Activated B cell treated with CpG ODN at 0.5 μM for 24 hours (primary cell): ENCODE measurements at regions not wholly inside any gene's neighbourhood (a gene's known extent, or its start where the extent isn't known, plus 50 kb on each side); places are given as distances from the start of the nearest gene placed in this dataset.
"Not testable (repeated sequence)": the region's sequence is repeated elsewhere in the genome, so short reads cannot be mapped to it uniquely, and the experiment has no call there.

ENCODE experiments used
- ATAC-seq: fragments of 200-7000 bp; cut with Tn5 transposase; one replicate; pipeline ENCODE4 v1.10.0; 2021; ENCODE audit warnings: low read depth, mild to moderate bottlenecking, moderate library complexity
- CTCF ChIA-PET: fragments of 350-600 bp; sonication (Branson Sonifier 250); formaldehyde crosslinking; loops from one replicate; lab custom pipeline; 2021; ENCODE audit warnings: antibody characterized with exemption; lab: Charles Lee
- POLR2A ChIA-PET: fragments of 350-600 bp; sonication (Branson Sonifier 250); formaldehyde crosslinking; loops from one replicate; lab custom pipeline; 2021; ENCODE audit warnings: antibody characterized with exemption; lab: Charles Lee
- DNase-seq: peaks from one replicate; pipeline ENCODE4 v3.0.0; 2022
- H3K27ac Mint-ChIP-seq: one replicate; pipeline ENCODE4 v1.8.0; 2020; ENCODE audit warnings: mixed read lengths
- H3K27me3 Mint-ChIP-seq: one replicate; pipeline ENCODE4 v1.8.0; 2021; ENCODE audit warnings: mixed read lengths
- H3K36me3 Mint-ChIP-seq: one replicate; pipeline ENCODE4 v1.8.0; 2021; ENCODE audit warnings: low read depth, mixed read lengths
- H3K4me1 Mint-ChIP-seq: one replicate; pipeline ENCODE4 v1.8.0; 2021; ENCODE audit warnings: mixed read lengths
- H3K4me3 Mint-ChIP-seq: one replicate; pipeline ENCODE4 v1.8.0; 2020; ENCODE audit warnings: mild to moderate bottlenecking, mixed read lengths
- H3K9me3 Mint-ChIP-seq: one replicate; pipeline ENCODE4 v1.8.0; 2020; ENCODE audit warnings: mixed read lengths
- intact Hi-C: fragments of 100-400 bp; cut with micrococcal nuclease; formaldehyde crosslinking; loops from one replicate; pipeline ENCODE4 v1.15.1; 2024
- TF ChIP-seq, protein P1 (sequence below): fragments of 200-600 bp; IDR thresholded peaks from one replicate; pipeline ENCODE4 v1.8.0; 2022; ENCODE audit warnings: antibody characterized with exemption, mild to moderate bottlenecking

DNA sequence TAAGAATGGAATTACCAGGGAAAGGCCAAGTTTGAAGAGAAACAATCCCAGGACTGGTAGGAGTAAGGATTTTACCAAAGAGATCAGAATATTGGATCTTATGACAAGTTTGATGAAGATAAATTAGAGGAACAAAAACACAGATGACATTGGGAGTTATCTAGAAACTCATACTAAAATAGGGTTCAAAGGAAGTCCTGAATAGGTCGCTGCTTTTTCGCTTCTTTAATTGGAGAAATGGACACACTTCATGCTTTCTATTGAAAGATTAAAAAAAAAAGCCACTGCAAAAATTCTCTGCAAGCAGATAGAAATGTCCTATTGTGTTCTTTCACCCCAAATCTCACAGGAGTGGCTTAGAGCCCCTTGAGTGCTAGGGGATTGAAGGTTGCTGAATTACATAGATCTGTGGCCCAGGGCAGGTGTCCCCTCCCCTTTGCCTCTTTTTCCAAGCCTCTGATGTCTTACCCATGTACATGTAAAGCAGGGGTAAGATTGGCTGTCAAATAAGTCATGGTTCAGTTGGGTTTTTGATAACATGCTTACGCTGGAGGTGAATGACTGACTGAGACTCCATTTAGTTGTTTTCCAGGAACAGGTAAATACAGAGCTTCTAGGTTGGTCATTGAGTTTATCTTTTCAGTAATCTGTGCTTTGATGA is 152.0 kb downstream of the OR13A1 start:
- CTCF ChIA-PET = no interaction called here
- Mint-ChIP-seq H3K36me3 (no peaks in the 10 kb centered on the region), H3K4me1 (no peaks in the 10 kb centered on the region), H3K27ac (no peak overlapping the region), H3K4me3 (no peak overlapping the region), H3K9me3 (no peaks in the 10 kb centered on the region), H3K27me3 (no peaks in the 10 kb centered on the region)
- DNase-seq (no peak), ATAC-seq (no peak)
- intact Hi-C loops = no loop called here
- POLR2A ChIA-PET = no interaction called here
- TF ChIP-seq, protein P1, sequence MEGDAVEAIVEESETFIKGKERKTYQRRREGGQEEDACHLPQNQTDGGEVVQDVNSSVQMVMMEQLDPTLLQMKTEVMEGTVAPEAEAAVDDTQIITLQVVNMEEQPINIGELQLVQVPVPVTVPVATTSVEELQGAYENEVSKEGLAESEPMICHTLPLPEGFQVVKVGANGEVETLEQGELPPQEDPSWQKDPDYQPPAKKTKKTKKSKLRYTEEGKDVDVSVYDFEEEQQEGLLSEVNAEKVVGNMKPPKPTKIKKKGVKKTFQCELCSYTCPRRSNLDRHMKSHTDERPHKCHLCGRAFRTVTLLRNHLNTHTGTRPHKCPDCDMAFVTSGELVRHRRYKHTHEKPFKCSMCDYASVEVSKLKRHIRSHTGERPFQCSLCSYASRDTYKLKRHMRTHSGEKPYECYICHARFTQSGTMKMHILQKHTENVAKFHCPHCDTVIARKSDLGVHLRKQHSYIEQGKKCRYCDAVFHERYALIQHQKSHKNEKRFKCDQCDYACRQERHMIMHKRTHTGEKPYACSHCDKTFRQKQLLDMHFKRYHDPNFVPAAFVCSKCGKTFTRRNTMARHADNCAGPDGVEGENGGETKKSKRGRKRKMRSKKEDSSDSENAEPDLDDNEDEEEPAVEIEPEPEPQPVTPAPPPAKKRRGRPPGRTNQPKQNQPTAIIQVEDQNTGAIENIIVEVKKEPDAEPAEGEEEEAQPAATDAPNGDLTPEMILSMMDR = no peak

GRCh38 chr10:45175520-45176118 is 139.8 kb downstream of the OR13A1 start:
- H3K27me3 Mint-ChIP-seq, intact Hi-C loops, H3K36me3 Mint-ChIP-seq, POLR2A ChIA-PET, DNase-seq, CTCF ChIA-PET, H3K9me3 Mint-ChIP-seq, H3K4me3 Mint-ChIP-seq, ATAC-seq, H3K4me1 Mint-ChIP-seq, H3K27ac Mint-ChIP-seq: not testable (repeated sequence)

DNA sequence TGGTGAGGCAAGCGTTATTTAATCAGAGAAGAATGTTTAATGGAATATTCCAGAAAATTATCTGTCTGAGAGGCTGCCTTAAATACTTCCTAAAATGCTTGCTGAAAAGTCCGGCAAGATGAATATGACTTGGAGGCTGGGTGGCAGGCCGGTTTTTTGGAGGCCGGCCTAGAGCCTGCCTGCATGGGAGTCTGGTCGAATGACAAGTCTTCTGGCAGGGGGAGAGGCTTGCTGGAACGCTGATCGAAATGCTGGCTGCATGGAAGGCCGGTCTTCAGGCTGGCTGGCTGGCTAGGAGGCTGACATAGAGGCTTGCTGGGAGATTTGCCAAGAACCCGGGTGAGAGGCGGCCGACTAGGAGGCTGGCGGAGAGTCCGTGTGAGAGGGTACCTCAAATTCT is 135.7 kb downstream of the OR13A1 start:
- CTCF ChIA-PET = no interaction called here
- TF ChIP-seq, protein P1 = no peak
- DNase-seq = no peak
- intact Hi-C loops = no loop called here
- POLR2A ChIA-PET = no interaction called here
- no peak overlapping the region for H3K4me3 Mint-ChIP-seq
- H3K4me1 Mint-ChIP-seq = no peaks in the 10 kb centered on the region
- ATAC-seq = no peak
- H3K36me3 Mint-ChIP-seq = no peaks in the 10 kb centered on the region
- no peaks in the 10 kb centered on the region for H3K9me3 Mint-ChIP-seq
- no peak overlapping the region for H3K27ac Mint-ChIP-seq
- H3K27me3 Mint-ChIP-seq = no peaks in the 10 kb centered on the region

DNA sequence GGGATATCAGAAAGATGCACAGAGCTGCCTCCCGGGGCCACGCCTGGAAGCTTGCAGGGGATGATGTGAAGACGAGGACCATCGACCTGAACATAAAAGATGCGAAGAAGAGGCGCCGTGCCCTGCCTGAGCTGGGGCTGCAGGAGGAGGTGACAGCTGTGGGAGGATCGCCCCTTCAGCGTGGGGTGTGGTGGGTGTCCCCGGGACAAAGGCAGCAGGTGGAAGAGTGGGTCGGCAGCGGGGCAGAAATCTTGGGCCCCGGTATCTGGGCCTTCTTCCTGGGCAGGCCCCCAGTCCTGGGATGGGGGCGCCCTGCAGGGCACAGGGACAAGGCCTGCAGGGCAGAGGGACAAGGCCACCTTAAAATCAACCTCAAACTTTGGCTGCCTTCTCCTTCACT is 134.9 kb downstream of the OR13A1 start:
- H3K27me3 Mint-ChIP-seq = no peaks in the 10 kb centered on the region
- ChIA-PET POLR2A (no interaction called here), CTCF (no interaction called here)
- no peak overlapping the region for H3K27ac Mint-ChIP-seq
- H3K36me3 Mint-ChIP-seq = no peaks in the 10 kb centered on the region
- TF ChIP-seq, protein P1 = no peak
- H3K4me3 Mint-ChIP-seq = no peak overlapping the region
- no peaks in the 10 kb centered on the region for H3K4me1 Mint-ChIP-seq
- intact Hi-C loops = no loop called here
- ATAC-seq = no peak
- no peak for DNase-seq
- no peaks in the 10 kb centered on the region for H3K9me3 Mint-ChIP-seq

- H3K27me3 Mint-ChIP-seq = no peaks in the 10 kb centered on the region
- DNase-seq = no peak
- no peak for ATAC-seq
- H3K4me3 Mint-ChIP-seq = no peak overlapping the region
- TF ChIP-seq, protein P1 = no peak
- no peaks in the 10 kb centered on the region for H3K9me3 Mint-ChIP-seq
- H3K4me1 Mint-ChIP-seq = no peaks in the 10 kb centered on the region
- no peaks in the 10 kb centered on the region for H3K36me3 Mint-ChIP-seq
- H3K27ac Mint-ChIP-seq = no peak overlapping the region
- intact Hi-C loops = no loop called here
- ChIA-PET CTCF (no interaction called here), POLR2A (no interaction called here)
These were observed 134.2 kb downstream of the OR13A1 start for GRCh38 chr10:45180946-45181875.
